Esophagus muscularis mucosa (tissue), 4 donors: ENCODE measurements at regions not wholly inside any gene's neighbourhood (a gene's known extent, or its start where the extent isn't known, plus 50 kb on each side); places are given as distances from the start of the nearest gene placed in this dataset.

Experiments used
- DNase-seq: peaks from one replicate; pipeline ENCODE4 v3.0.0-alpha.2; 2017; ENCODE audit errors: extremely low spot score
- H3K27ac ChIP-seq, 4 donors: fragments of 200-600 bp; sonication (generic); replicated peaks in 1 of 4; 1 replicate in 3 of 4; 2 replicates in 1 of 4; pipeline ENCODE4 v1.5.1; 2016 to 2019; ENCODE audit warnings: mild to moderate bottlenecking in 1 of 4
- H3K27me3 ChIP-seq, 4 donors: fragments of 200-600 bp; sonication (generic); one replicate each; pipeline versions ENCODE4 v1.5.1 to v1.6.0; 2016 to 2019
- H3K36me3 ChIP-seq, 4 donors: fragments of 200-600 bp; sonication (generic); one replicate each; pipeline ENCODE4 v1.5.1; 2016 to 2019
- H3K4me1 ChIP-seq, 4 donors: fragments of 200-600 bp; sonication (generic); one replicate each; pipeline ENCODE4 v1.5.1; 2016 to 2019
- H3K4me3 ChIP-seq, 4 donors: fragments of 200-600 bp; sonication (generic); 1 replicate in 2 of 4; 2 replicates in 2 of 4; pipeline ENCODE4 v1.5.1; 2016 to 2019; ENCODE audit warnings: mild to moderate bottlenecking in 4 of 4, moderate library complexity in 1 of 4
- H3K9me3 ChIP-seq, 4 donors: fragments of 200-600 bp; sonication (generic); 1 replicate in 3 of 4; 2 replicates in 1 of 4; pipeline ENCODE4 v1.5.1; 2016 to 2019
- EP300 ChIP-seq: sonication (generic); formaldehyde crosslinking; IDR thresholded peaks from one replicate; pipeline ENCODE4 v1.6.1; 2017; ENCODE audit warnings: antibody characterized with exemption
- POLR2A ChIP-seq: fragments of 450-650 bp; IDR thresholded peaks from one replicate; pipeline ENCODE4 v1.6.1; 2017; ENCODE audit warnings: antibody characterized with exemption, moderate library complexity, mild to moderate bottlenecking, low read depth
- POLR2AphosphoS5 ChIP-seq, 2 donors: sonication (generic); formaldehyde crosslinking; IDR thresholded peaks; one replicate each; pipeline ENCODE4 v1.6.1; 2017; ENCODE audit warnings: antibody characterized with exemption in 2 of 2
- WGBS: methylation state at CpG from one replicate; pipeline ENCODE4 v1.1.5; 2018; 5-methylcytosine and 5-hydroxymethylcytosine counted together
- intact Hi-C: fragments of 100-400 bp; cut with DNase I; formaldehyde crosslinking; loops from one replicate; pipeline ENCODE4 v1.15.1; 2023
- TF ChIP-seq, protein P1 (sequence below), 3 experiments: fragments of 200-600 bp in 2 of 3; fragments of 450-650 bp in 1 of 3; sonication (generic) in 2 of 3; IDR thresholded peaks; one replicate each; pipeline ENCODE4 v1.5.1; 2017 to 2019; ENCODE audit warnings: antibody characterized with exemption in 3 of 3, mild to moderate bottlenecking in 2 of 3, moderate library complexity in 1 of 3

DNA sequence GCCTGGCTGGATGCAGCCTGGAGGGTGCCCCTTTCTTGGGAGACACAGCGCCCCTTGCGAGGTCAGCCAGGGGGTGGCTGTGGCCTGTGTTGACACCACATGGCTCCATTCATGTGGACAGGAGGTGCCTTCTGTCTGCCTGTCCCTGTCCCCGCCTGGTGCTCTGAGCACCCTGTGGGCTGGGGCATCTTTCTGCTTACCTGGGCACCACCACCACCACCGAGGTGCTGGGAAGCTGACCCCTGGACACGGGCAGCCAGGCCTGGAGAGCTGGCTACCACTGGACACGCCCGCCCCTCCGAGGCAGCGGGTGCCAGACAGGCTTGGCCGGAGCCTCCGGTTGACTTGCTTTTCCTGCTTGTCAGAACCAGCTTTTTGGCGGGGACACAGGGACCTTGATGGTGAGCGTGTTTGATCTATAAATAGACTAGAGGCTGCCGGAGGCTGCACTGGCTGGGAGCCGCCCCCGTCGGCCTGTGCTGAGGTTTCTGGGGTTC lies 121.3 kb upstream of the GSE1 start:
- Histone ChIP-seq H3K4me1 (peaks cover 22 to 30% (median 23%) of the 10 kb centered on the region in 4 donors), H3K27me3 (no peaks in the 10 kb centered on the region), H3K36me3 (no peaks in the 10 kb centered on the region), H3K9me3 (no peaks in the 10 kb centered on the region), H3K4me3 (no peak overlapping the region), H3K27ac (peak overlapping the region; percentile 13 to 61 (median 44))
- 20% methylated on average over 1 of the region's 17 CpGs for WGBS
- DNase-seq, result no peak
- no peak for TF ChIP-seq EP300
- TF ChIP-seq POLR2AphosphoS5 (IDR thresholded peaks at IDR 0.05), result peak; percentile 29 to 63
- intact Hi-C loops, result no loop called here

DNA sequence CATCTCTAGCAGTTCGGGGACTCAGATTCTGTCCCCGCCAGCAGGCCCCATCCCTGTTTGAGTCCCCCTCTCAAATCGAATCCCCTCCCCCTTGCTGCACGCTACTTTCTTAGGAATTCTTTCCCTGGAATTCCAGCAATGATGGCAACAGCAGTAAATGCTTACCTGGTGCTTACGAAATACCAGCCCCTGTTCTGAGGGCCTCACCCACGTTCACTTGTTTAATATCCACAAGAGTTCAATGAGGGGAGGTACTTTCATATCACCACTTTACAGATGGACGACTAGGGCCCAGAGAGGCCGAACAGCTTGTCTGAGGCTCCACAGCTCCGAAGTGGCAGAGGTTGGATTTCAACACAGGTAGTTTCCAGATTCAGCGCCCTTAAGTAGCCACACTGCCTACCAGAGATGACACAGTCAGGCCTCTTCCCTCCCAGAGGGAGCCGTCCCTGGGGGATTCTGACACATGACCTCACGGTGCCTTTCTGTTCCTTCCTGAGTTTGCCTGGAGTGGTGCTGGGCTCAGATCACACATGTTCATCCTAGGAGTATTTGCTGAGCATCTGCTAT lies 120.7 kb upstream of the GSE1 start:
- DNase-seq, result no peak
- no peaks in the 10 kb centered on the region for H3K36me3 ChIP-seq
- intact Hi-C loops, result no loop called here
- peak overlapping the region; percentile 13 to 61 (median 44) for H3K27ac ChIP-seq
- H3K27me3 ChIP-seq, result no peaks in the 10 kb centered on the region
- 59% methylated on average over 10 of the region's 12 CpGs for WGBS
- no peak overlapping the region for H3K4me3 ChIP-seq
- H3K9me3 ChIP-seq, result no peaks in the 10 kb centered on the region
- TF ChIP-seq, protein P1, sequence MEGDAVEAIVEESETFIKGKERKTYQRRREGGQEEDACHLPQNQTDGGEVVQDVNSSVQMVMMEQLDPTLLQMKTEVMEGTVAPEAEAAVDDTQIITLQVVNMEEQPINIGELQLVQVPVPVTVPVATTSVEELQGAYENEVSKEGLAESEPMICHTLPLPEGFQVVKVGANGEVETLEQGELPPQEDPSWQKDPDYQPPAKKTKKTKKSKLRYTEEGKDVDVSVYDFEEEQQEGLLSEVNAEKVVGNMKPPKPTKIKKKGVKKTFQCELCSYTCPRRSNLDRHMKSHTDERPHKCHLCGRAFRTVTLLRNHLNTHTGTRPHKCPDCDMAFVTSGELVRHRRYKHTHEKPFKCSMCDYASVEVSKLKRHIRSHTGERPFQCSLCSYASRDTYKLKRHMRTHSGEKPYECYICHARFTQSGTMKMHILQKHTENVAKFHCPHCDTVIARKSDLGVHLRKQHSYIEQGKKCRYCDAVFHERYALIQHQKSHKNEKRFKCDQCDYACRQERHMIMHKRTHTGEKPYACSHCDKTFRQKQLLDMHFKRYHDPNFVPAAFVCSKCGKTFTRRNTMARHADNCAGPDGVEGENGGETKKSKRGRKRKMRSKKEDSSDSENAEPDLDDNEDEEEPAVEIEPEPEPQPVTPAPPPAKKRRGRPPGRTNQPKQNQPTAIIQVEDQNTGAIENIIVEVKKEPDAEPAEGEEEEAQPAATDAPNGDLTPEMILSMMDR (IDR thresholded peaks at IDR 0.05), result no peak
- TF ChIP-seq EP300 (no peak), POLR2A (no peak), POLR2AphosphoS5 (IDR thresholded peaks at IDR 0.05) (no peak)
- H3K4me1 ChIP-seq, result peaks cover 22 to 30% (median 23%) of the 10 kb centered on the region in 4 donors

DNA sequence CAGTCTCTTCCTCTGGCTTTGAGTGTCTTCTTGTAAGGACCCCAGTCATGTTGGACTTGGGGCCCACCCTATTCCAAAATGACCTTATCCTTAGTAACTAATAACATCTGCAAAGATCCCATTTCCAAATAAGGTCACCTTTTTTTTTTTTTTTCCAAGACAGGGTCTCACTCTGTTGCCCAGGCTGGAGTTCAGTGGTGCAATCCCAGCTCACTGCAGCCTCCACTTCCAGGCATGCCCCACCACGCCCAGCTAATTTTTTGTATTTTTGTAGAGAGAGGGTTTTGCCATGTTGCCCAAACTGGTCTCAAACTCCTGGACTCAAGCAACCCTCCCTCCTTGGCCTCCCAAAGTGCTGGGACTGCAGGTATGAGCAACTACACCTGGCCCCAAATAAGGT lies 118.8 kb upstream of the GSE1 start:
- Histone ChIP-seq H3K4me1 (peaks cover 22 to 30% (median 23%) of the 10 kb centered on the region in 4 donors), H3K27me3 (no peaks in the 10 kb centered on the region), H3K9me3 (no peaks in the 10 kb centered on the region), H3K27ac (no peak overlapping the region), H3K4me3 (no peak overlapping the region), H3K36me3 (no peaks in the 10 kb centered on the region)
- intact Hi-C loops, result no loop called here
- TF ChIP-seq EP300 (no peak), POLR2A (no peak), POLR2AphosphoS5 (IDR thresholded peaks at IDR 0.05) (no peak)
- TF ChIP-seq, protein P1 (IDR thresholded peaks at IDR 0.05), result no peak
- no peak for DNase-seq
- 90% methylated on average over 1 of the region's 1 CpG for whole genome bisulfite sequencing

DNA sequence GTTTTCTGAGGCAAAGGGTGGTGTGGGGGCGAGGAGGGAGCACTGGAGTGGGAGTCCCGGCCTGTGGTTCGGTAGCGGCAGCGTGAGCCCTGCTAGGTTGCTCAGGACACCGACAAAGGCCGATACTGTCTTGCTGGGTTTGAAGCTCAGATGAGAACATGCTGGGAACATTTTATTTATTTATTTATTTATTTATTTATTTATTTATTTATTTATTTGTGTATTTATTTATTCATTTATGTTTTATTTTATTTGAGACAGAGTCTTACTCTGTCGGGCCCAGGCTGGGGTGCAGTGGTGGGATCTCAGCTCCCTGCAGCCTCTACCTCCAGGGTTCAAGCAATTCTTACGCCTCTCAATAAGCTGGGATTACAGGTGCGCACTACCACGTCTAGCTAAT lies 117.9 kb upstream of the GSE1 start:
- TF ChIP-seq EP300, result no peak
- no peak for TF ChIP-seq POLR2AphosphoS5 (IDR thresholded peaks at IDR 0.05)
- TF ChIP-seq, protein P1 (IDR thresholded peaks at IDR 0.05), result no peak
- no peak for TF ChIP-seq POLR2A
- 95% methylated on average over 11 of the region's 11 CpGs for WGBS

DNA sequence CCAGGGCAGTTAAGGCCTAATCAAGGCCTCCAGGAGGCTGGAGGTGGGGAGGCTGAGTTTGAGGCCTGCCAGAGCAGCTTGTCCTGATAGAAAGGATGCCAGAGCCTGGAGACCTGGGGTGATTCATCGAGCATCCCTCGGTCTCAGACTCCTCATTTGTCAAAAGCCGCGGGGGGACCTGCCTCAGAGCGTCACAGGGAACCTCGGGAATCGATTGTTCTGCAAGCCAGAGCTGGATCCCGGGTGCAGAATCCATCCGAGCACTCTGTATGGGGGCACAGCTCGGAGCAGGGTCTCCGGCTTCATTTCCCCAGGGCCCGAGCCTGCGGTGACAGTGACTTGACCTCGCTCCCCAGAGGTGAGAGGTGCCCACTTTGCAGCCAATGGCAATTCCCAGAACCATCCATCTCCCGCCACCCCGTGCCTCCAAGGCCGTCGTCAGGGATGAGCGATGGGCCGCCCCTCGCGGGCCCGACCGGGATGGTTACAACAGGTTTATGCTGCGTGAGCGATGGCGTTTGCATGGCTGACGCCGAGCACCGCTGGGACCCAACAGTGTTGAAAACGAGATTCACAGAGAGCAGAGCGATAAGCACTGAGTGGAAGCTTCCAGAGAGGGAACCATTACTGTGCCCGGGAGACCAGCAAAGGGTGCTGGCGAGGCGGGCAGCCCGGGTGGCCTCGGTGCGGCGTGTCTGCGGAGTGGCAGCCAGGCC lies 117.1 kb upstream of the GSE1 start:
- Histone ChIP-seq H3K9me3 (no peaks in the 10 kb centered on the region), H3K27ac (no peak overlapping the region), H3K4me3 (no peak overlapping the region), H3K27me3 (no peaks in the 10 kb centered on the region), H3K36me3 (no peaks in the 10 kb centered on the region), H3K4me1 (peaks cover 20 to 26% (median 21%) of the 10 kb centered on the region in 4 donors)
- TF ChIP-seq, protein P1 (IDR thresholded peaks at IDR 0.05), result no peak
- TF ChIP-seq POLR2A, result no peak
- TF ChIP-seq POLR2AphosphoS5 (IDR thresholded peaks at IDR 0.05), result no peak
- no peak for TF ChIP-seq EP300
- DNase-seq, result no peak
- intact Hi-C loops, result no loop called here
- 93% methylated on average over 33 of the region's 40 CpGs for WGBS

More for the DNA sequence above, 117.9 kb upstream of the GSE1 start:
- Histone ChIP-seq H3K4me1 (peaks cover 22 to 30% (median 23%) of the 10 kb centered on the region in 4 donors), H3K36me3 (no peaks in the 10 kb centered on the region), H3K4me3 (no peak overlapping the region), H3K27ac (no peak overlapping the region), H3K27me3 (no peaks in the 10 kb centered on the region), H3K9me3 (no peaks in the 10 kb centered on the region)
- DNase-seq, result no peak
- intact Hi-C loops, result no loop called here
